Ovary (tissue), 3 donors: ENCODE measurements at regions not wholly inside any gene's neighbourhood (a gene's known extent, or its start where the extent isn't known, plus 50 kb on each side); places are given as distances from the start of the nearest gene placed in this dataset.

ENCODE experiments used
- POLR2A ChIP-seq: fragments of 450-650 bp; IDR thresholded peaks from one replicate; pipeline ENCODE4 v1.6.1; 2017; ENCODE audit warnings: antibody characterized with exemption, mild to moderate bottlenecking, moderate library complexity
- TF ChIP-seq, protein P1 (sequence below), 3 donors: fragments of 450-650 bp in 2 of 3; fragments of 200-600 bp in 1 of 3; IDR thresholded peaks; one replicate each; pipeline versions ENCODE4 v1.5.1 to v1.8.0; 2016 to 2022; ENCODE audit warnings: antibody characterized with exemption in 3 of 3, mild to moderate bottlenecking in 1 of 3
- donor health status: DM: no; HTN: no; CAD: no.

- TF ChIP-seq, protein P1, sequence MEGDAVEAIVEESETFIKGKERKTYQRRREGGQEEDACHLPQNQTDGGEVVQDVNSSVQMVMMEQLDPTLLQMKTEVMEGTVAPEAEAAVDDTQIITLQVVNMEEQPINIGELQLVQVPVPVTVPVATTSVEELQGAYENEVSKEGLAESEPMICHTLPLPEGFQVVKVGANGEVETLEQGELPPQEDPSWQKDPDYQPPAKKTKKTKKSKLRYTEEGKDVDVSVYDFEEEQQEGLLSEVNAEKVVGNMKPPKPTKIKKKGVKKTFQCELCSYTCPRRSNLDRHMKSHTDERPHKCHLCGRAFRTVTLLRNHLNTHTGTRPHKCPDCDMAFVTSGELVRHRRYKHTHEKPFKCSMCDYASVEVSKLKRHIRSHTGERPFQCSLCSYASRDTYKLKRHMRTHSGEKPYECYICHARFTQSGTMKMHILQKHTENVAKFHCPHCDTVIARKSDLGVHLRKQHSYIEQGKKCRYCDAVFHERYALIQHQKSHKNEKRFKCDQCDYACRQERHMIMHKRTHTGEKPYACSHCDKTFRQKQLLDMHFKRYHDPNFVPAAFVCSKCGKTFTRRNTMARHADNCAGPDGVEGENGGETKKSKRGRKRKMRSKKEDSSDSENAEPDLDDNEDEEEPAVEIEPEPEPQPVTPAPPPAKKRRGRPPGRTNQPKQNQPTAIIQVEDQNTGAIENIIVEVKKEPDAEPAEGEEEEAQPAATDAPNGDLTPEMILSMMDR (IDR thresholded peaks at IDR 0.05) = no peak
- no peak for TF ChIP-seq POLR2A
These were observed 140.7 kb upstream of the KLHL4 start for GRCh38 chrX:87376896-87377295.
